ENCODE measurements at regions not wholly inside any gene's neighbourhood (a gene's known extent, or its start where the extent isn't known, plus 50 kb on each side); places are given as distances from the start of the nearest gene placed in this dataset.

DNA sequence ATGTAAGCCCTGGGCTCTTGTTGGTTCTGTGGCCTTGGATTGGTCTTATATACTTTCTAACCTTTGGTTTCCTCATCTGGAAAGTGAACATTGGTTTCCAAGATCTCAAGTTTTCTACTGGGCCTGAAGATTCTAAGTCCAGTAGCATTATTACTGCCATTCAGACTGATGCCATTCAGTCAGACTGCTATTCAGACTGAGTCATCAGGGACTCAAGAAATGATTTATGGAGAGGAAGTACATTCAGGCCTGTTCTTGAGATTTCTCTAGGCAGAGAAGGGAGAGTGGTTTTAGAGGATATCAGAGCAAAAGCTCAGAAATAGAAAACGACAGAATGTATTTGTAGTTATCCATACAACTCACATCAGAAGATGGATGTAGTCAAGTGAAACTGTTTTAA, 557.2 kb downstream of the NR2F2 start:
- no peak overlapping the region for H3K27ac ChIP-seq
- peaks cover 7% of the 10 kb centered on the region for H3K4me1 ChIP-seq (ENCODE audit: low read depth)
- H3K4me3 ChIP-seq: no peak overlapping the region
- H3K36me3 ChIP-seq: no peaks in the 10 kb centered on the region
- H3K27me3 ChIP-seq: no peaks in the 10 kb centered on the region
- no peak for DNase-seq (ENCODE audit: low read depth in 1 of 2, low spot score in 1 of 2)
- TF ChIP-seq, protein P1, sequence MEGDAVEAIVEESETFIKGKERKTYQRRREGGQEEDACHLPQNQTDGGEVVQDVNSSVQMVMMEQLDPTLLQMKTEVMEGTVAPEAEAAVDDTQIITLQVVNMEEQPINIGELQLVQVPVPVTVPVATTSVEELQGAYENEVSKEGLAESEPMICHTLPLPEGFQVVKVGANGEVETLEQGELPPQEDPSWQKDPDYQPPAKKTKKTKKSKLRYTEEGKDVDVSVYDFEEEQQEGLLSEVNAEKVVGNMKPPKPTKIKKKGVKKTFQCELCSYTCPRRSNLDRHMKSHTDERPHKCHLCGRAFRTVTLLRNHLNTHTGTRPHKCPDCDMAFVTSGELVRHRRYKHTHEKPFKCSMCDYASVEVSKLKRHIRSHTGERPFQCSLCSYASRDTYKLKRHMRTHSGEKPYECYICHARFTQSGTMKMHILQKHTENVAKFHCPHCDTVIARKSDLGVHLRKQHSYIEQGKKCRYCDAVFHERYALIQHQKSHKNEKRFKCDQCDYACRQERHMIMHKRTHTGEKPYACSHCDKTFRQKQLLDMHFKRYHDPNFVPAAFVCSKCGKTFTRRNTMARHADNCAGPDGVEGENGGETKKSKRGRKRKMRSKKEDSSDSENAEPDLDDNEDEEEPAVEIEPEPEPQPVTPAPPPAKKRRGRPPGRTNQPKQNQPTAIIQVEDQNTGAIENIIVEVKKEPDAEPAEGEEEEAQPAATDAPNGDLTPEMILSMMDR (IDR thresholded peaks at IDR 0.05; ENCODE audit: low read depth, low read length): no peak
- H3K9me3 ChIP-seq (ENCODE audit: low read depth): no peaks in the 10 kb centered on the region

DNA sequence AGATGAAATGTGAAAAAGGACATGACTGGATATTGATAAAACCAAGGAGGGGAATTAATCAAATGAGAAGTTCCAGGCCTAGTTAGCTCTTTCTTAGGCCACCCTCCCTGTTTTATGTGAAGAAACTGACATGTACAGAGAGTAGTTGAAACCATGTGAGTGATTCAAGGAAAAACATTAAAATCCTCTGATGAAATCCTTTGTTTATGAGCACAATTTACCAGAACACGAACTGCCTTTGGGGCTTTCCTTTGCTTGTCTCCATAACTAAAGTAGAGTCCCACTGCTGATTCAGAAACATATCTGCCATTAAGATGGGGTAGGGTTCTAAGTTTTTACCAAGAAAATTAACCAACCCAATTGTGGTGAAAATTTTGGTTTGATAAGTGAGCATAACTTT, 558.3 kb downstream of the NR2F2 start:
- no peak overlapping the region for H3K27ac ChIP-seq

DNA sequence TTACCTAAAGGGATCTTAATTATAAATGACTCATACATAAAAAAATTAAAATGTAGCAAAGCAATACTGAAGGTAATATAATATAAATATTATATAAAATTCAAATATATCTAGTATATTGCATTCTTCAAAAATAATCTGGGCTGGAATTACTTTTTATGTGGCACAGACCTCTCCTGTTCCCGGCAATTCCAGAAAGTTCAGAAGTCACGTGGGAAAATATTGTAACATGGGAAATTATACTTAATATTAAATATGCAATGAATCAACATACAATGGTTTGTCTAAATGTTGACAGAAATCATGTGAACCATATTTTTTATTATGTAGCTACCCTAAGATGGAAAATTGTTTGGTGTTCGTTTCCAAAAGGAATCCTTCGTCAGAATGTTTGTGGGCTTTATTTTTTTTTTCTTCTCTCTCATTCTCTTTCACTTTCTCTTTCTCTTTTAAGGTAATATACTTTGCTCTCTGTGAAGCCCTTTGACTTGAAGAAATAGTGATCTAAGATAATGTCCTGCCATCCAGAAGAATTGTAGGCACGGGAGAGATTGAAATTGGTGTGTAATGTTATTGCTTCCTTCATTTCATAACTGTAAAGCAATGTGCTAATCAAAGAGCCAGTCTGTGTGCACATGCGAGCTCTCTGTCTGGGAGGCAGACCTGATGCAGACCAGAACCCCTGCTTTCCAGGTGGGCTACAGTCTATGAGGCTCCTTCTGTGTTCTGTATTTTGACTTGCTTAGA, 559.4 kb downstream of the NR2F2 start:
- no peak overlapping the region for H3K4me3 ChIP-seq
- TF ChIP-seq, protein P1 (IDR thresholded peaks at IDR 0.05; ENCODE audit: low read depth, low read length): no peak
- H3K36me3 ChIP-seq: no peaks in the 10 kb centered on the region
- H3K4me1 ChIP-seq (ENCODE audit: low read depth): peaks cover 7% of the 10 kb centered on the region
- peak in 1 of 2 donors; percentile 25 for DNase-seq (ENCODE audit: low read depth in 1 of 2, low spot score in 1 of 2)
- H3K9me3 ChIP-seq (ENCODE audit: low read depth): no peaks in the 10 kb centered on the region
- H3K27me3 ChIP-seq: no peaks in the 10 kb centered on the region
- H3K27ac ChIP-seq: no peak overlapping the region

More for the DNA sequence above, 558.3 kb downstream of the NR2F2 start:
- H3K9me3 ChIP-seq (ENCODE audit: low read depth): no peaks in the 10 kb centered on the region
- peaks cover 7% of the 10 kb centered on the region for H3K4me1 ChIP-seq (ENCODE audit: low read depth)
- DNase-seq (ENCODE audit: low read depth in 1 of 2, low spot score in 1 of 2): no peak
- no peaks in the 10 kb centered on the region for H3K27me3 ChIP-seq
- H3K36me3 ChIP-seq: no peaks in the 10 kb centered on the region
- no peak overlapping the region for H3K4me3 ChIP-seq
- TF ChIP-seq, protein P1 (IDR thresholded peaks at IDR 0.05; ENCODE audit: low read depth, low read length): no peak

DNA sequence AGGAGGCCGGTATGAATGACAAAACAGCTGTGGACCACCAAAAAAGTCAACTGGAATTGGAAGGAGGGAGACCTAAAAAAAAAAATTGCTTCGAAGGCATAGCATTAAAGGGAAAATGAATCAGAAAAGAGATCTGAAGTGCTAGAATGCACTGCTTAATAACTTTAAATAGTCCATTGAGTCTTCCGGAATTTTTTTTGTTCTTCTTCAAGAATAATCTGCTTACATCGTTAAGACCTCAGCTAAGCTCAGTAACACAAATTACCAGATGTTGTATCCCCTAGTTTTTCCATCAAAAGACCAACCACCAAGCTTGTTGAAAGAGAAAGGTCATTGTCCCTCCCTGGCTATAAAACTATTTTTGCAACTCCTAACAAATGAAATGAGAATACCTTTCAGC, 560.5 kb downstream of the NR2F2 start:
- TF ChIP-seq, protein P1 (IDR thresholded peaks at IDR 0.05; ENCODE audit: low read depth, low read length): no peak
- Histone ChIP-seq H3K4me3 (no peak overlapping the region), H3K4me1 (ENCODE audit: low read depth) (peaks cover 7% of the 10 kb centered on the region), H3K27me3 (no peaks in the 10 kb centered on the region), H3K27ac (no peak overlapping the region), H3K9me3 (ENCODE audit: low read depth) (no peaks in the 10 kb centered on the region), H3K36me3 (no peaks in the 10 kb centered on the region)
- no peak for DNase-seq (ENCODE audit: low read depth in 1 of 2, low spot score in 1 of 2)

DNA sequence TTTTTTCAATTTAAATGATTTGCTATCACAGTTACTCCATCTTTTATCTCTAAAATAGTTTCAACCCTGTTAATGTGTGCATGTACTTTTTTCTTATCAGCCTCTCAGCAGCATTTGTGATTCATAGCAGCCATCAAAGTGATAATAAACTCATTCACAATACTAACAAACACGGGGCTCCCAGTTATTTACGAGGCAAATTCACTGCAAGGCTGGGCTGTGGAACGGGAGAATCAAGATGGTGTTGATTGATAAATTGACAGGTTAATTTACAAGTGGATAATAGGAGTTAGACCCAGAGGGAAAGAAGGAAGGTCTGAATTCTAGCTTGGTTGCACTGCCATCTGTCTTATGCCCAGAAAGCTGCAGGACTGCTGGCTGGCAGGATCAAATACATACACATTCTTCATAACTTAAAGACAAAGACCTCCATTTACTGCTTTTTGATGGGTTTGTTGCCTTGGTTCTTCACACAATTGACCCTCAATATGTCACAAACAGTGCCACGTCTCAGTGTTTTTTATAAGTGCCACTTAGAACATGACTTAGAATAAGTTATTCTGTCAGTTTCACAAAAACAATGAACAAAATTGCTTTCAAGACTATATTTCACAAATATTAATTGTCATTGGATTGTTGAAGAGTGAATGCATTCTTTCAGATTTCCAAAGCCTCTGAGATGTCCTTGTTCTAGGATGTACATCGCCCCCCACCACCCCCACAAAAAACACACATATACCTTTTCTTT, 562.8 kb downstream of the NR2F2 start:
- no peak overlapping the region for H3K27ac ChIP-seq
- TF ChIP-seq, protein P1 (IDR thresholded peaks at IDR 0.05; ENCODE audit: low read depth, low read length): peak; percentile 29
- H3K9me3 ChIP-seq (ENCODE audit: low read depth): no peaks in the 10 kb centered on the region
- no peaks in the 10 kb centered on the region for H3K36me3 ChIP-seq
- no peaks in the 10 kb centered on the region for H3K27me3 ChIP-seq
- DNase-seq (ENCODE audit: low read depth in 1 of 2, low spot score in 1 of 2): peak; percentile 17 to 55
- H3K4me3 ChIP-seq: no peak overlapping the region
- H3K4me1 ChIP-seq (ENCODE audit: low read depth): peaks cover 7% of the 10 kb centered on the region
